ENCODE measurements at regions not wholly inside any gene's neighbourhood (a gene's known extent, or its start where the extent isn't known, plus 50 kb on each side); places are given as distances from the start of the nearest gene placed in this dataset.

- no peaks in the 10 kb centered on the region for H3K27me3 Mint-ChIP-seq
- no peaks in the 10 kb centered on the region for H3K9me3 Mint-ChIP-seq
- H3K27ac Mint-ChIP-seq = peak overlapping the region in 1 of 2 donors; percentile 56
- DNase-seq (no peak), ATAC-seq (no peak)
- H3K4me3 Mint-ChIP-seq = no peak overlapping the region
- H3K4me1 Mint-ChIP-seq = no peaks in the 10 kb centered on the region
Measured at GRCh38 chr12:107632246-107632645, 53.4 kb upstream of the PWP1 start.

GRCh38 chr12:107634530-107634929 is 51.1 kb upstream of the PWP1 start:
- DNase-seq (no peak), ATAC-seq (no peak)
- no peak overlapping the region for H3K4me3 Mint-ChIP-seq
- peak overlapping the region in 1 of 2 donors; percentile 90 for H3K27ac Mint-ChIP-seq
- H3K4me1 Mint-ChIP-seq = no peaks in the 10 kb centered on the region
- no peaks in the 10 kb centered on the region for H3K9me3 Mint-ChIP-seq
- no peaks in the 10 kb centered on the region for H3K27me3 Mint-ChIP-seq

- no peak for DNase-seq
- peak overlapping the region in 1 of 2 donors; percentile 72 for H3K27ac Mint-ChIP-seq
- H3K4me1 Mint-ChIP-seq = no peaks in the 10 kb centered on the region
Measured at GRCh38 chr12:107635139-107635538, 50.5 kb upstream of the PWP1 start.

More at GRCh38 chr12:107635139-107635538, 50.5 kb upstream of the PWP1 start:
- no peak overlapping the region for H3K4me3 Mint-ChIP-seq
- no peaks in the 10 kb centered on the region for H3K27me3 Mint-ChIP-seq
- no peaks in the 10 kb centered on the region for H3K9me3 Mint-ChIP-seq
- no peak for ATAC-seq

All from stimulated activated naive CD8-positive, alpha-beta T cell treated with anti-CD3 and anti-CD28 coated beads, Interleukin-15, amount 100 ng/mL, for 72 hours (primary cell).